Neural progenitor cell (in vitro differentiated cells): ENCODE measurements at regions not wholly inside any gene's neighbourhood (a gene's known extent, or its start where the extent isn't known, plus 50 kb on each side); places are given as distances from the start of the nearest gene placed in this dataset.

ENCODE experiments used
- DNase-seq: peaks from one replicate; pipeline ENCODE4 v3.0.0-alpha.2; 2016; ENCODE audit warnings: low spot score
- H2AFZ ChIP-seq: fragments of 200-600 bp; sonication (generic); replicated peaks from 2 replicates; pipeline ENCODE4 v1.6.1; 2016; ENCODE audit warnings: antibody characterized with exemption
- H3F3A ChIP-seq: fragments of 200-600 bp; sonication (generic); 2 replicates; pipeline ENCODE4 v1.6.1; 2016; ENCODE audit warnings: antibody characterized with exemption, low read depth
- H3K27ac ChIP-seq: fragments of 200-600 bp; sonication (generic); 2 replicates; pipeline ENCODE4 v1.5.1; 2016; ENCODE audit warnings: mild to moderate bottlenecking
- H3K27me3 ChIP-seq: fragments of 200-600 bp; sonication (generic); 2 replicates; pipeline ENCODE4 v1.6.1; 2016; ENCODE audit warnings: mild to moderate bottlenecking, moderate library complexity
- H3K36me3 ChIP-seq: fragments of 200-600 bp; sonication (generic); 2 replicates; pipeline ENCODE4 v1.5.1; 2016
- H3K4me1 ChIP-seq: fragments of 200-600 bp; sonication (generic); 2 replicates; pipeline ENCODE4 v1.6.1; 2016; ENCODE audit warnings: mixed run types
- H3K4me2 ChIP-seq: fragments of 200-600 bp; sonication (generic); 2 replicates; pipeline ENCODE4 v1.6.1; 2016
- H3K4me3 ChIP-seq: fragments of 200-600 bp; sonication (generic); 2 replicates; pipeline ENCODE4 v1.5.1; 2016
- H3K79me2 ChIP-seq: fragments of 200-600 bp; sonication (generic); 2 replicates; pipeline ENCODE4 v1.6.1; 2016; ENCODE audit warnings: low read depth
- H3K9ac ChIP-seq: fragments of 200-600 bp; sonication (generic); 2 replicates; pipeline ENCODE4 v1.6.1; 2016
- H3K9me3 ChIP-seq: fragments of 200-600 bp; sonication (generic); 2 replicates; pipeline ENCODE4 v1.5.1; 2016; ENCODE audit warnings: low read depth
- H4K20me1 ChIP-seq: fragments of 200-600 bp; sonication (generic); 2 replicates; pipeline ENCODE4 v1.6.1; 2016; ENCODE audit warnings: low read depth
- H3K27ac Mint-ChIP-seq: 3 replicates; pipeline ENCODE4 v1.8.0; 2021; ENCODE audit warnings: mixed read lengths
- H3K27me3 Mint-ChIP-seq: 2 replicates; pipeline ENCODE4 v1.8.0; 2022; ENCODE audit warnings: low read depth, mild to moderate bottlenecking, inconsistent platforms, moderate library complexity, mixed read lengths; ENCODE audit not compliant: insufficient read depth
- H3K36me3 Mint-ChIP-seq: 3 replicates; pipeline ENCODE4 v1.8.0; 2021; ENCODE audit warnings: mixed read lengths
- H3K4me1 Mint-ChIP-seq: 3 replicates; pipeline ENCODE4 v1.8.0; 2021; ENCODE audit warnings: mixed read lengths
- H3K4me3 Mint-ChIP-seq: 3 replicates; pipeline ENCODE4 v1.8.0; 2021; ENCODE audit warnings: mild to moderate bottlenecking, moderate library complexity, mixed read lengths
- H3K9me3 Mint-ChIP-seq: 3 replicates; pipeline ENCODE4 v1.8.0; 2020; ENCODE audit warnings: mixed read lengths
- CTCF ChIP-seq: fragments of 200-600 bp; sonication (generic); IDR thresholded peaks from 2 replicates; pipeline ENCODE4 v1.5.1; 2017; ENCODE audit warnings: antibody characterized with exemption, mild to moderate bottlenecking
- EZH2 ChIP-seq: fragments of 200-600 bp; sonication (generic); IDR thresholded peaks from 2 replicates; pipeline ENCODE4 v1.6.1; 2017; ENCODE audit warnings: antibody characterized with exemption, mild to moderate bottlenecking, moderate library complexity
- EZH2phosphoT487 ChIP-seq: fragments of 200-600 bp; sonication (generic); IDR thresholded peaks from 2 replicates; pipeline ENCODE4 v1.6.1; 2017; ENCODE audit warnings: antibody characterized with exemption

- Histone ChIP-seq H3K9ac (no peak overlapping the region), H3K9me3 (no peaks in the 10 kb centered on the region), H4K20me1 (no peaks in the 10 kb centered on the region), H3K27me3 (no peaks in the 10 kb centered on the region), H3K36me3 (no peaks in the 10 kb centered on the region), H3K4me3 (no peak overlapping the region), H3F3A (no peaks in the 10 kb centered on the region), H3K4me1 (peaks cover 5% of the 10 kb centered on the region), H2AFZ (no peak overlapping the region), H3K79me2 (no peaks in the 10 kb centered on the region), H3K27ac (no peak overlapping the region), H3K4me2 (no peak overlapping the region)
- H3K4me3 Mint-ChIP-seq, result no peak overlapping the region
- no peak overlapping the region for H3K27ac Mint-ChIP-seq
- TF ChIP-seq EZH2 (no peak), EZH2phosphoT487 (no peak), CTCF (no peak)
- DNase-seq, result no peak
- H3K4me1 Mint-ChIP-seq, result peaks cover 14% of the 10 kb centered on the region
- H3K27me3 Mint-ChIP-seq, result peaks cover 13% of the 10 kb centered on the region
- no peaks in the 10 kb centered on the region for H3K9me3 Mint-ChIP-seq
- H3K36me3 Mint-ChIP-seq, result no peaks in the 10 kb centered on the region
Observed at GRCh38 chr1:175870217-175870616, 126.8 kb upstream of the TNR start.

DNA sequence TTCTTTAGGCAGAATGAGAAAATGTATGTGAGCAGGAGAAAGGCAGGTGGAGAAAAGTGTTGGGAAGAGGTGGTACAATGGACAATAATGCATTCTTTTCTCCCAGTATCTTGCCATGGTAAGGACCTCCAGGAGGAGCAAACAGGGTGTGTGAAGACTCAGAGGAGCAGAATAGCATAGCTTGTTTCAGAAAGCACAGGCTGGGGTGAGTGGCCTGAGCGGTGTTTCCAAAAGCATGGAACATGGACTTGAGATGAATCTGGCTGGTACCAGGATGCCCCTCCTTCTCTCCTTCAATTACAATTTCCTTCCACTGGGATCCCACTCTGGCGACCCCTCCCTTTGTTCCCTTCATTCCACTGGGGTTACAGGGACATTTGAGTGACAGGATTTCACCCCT, 123.4 kb upstream of the TNR start:
- H3K36me3 ChIP-seq, result no peaks in the 10 kb centered on the region
- no peak overlapping the region for H3K4me3 ChIP-seq
- H3K9ac ChIP-seq, result no peak overlapping the region
- H3K79me2 ChIP-seq, result no peaks in the 10 kb centered on the region
- no peak for TF ChIP-seq CTCF
- no peak for TF ChIP-seq EZH2
- no peak for TF ChIP-seq EZH2phosphoT487
- Mint-ChIP-seq H3K36me3 (no peaks in the 10 kb centered on the region), H3K4me3 (no peak overlapping the region), H3K9me3 (no peaks in the 10 kb centered on the region), H3K27ac (no peak overlapping the region), H3K27me3 (peaks cover 8% of the 10 kb centered on the region), H3K4me1 (peaks cover 25% of the 10 kb centered on the region)
- no peaks in the 10 kb centered on the region for H4K20me1 ChIP-seq
- DNase-seq, result no peak
- H3K9me3 ChIP-seq, result no peaks in the 10 kb centered on the region
- no peaks in the 10 kb centered on the region for H3K27me3 ChIP-seq
- peaks cover 8% of the 10 kb centered on the region for H3K4me1 ChIP-seq
- no peaks in the 10 kb centered on the region for H3F3A ChIP-seq
- no peak overlapping the region for H3K4me2 ChIP-seq
- no peak overlapping the region for H2AFZ ChIP-seq
- H3K27ac ChIP-seq, result no peak overlapping the region

DNA sequence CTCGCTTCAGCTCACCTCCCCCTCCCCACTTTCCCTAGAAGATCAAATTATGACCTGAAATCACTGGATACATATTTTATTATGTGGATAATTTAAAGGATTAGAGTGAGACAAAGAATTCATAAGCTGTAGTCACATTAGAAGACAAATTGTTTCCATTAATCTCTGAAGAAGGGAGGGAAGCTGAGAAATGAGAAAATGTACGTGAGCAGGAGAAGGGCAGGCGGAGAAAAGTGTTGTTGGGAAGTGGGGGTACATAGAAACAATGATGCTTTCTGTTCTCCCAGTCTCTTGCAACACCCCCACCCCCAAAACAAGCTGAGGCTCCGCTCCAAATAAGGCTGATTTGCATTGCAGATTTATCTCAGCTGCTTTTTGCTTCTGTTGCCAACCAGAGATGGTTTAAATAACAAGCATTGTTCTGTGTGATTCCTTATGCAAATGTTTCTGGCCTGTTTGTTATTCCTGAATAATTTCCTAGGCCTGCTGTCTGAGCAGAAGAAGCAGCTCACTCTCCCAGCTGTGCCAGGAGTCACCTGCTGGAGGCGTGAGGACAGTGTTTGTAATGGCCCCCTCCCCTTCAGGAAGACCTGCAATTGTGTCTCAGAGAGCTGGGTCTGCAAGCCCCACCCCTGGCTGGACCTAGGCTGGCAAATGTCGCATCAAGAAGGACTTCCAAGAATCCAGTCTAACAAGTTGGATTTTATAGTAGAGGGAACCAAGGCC, 121.8 kb upstream of the TNR start:
- Histone ChIP-seq H2AFZ (peak overlapping the region; percentile 19), H3K79me2 (no peaks in the 10 kb centered on the region), H3K4me3 (no peak overlapping the region), H3K36me3 (no peaks in the 10 kb centered on the region), H4K20me1 (no peaks in the 10 kb centered on the region), H3K4me1 (peaks cover 8% of the 10 kb centered on the region), H3F3A (no peaks in the 10 kb centered on the region), H3K27ac (no peak overlapping the region), H3K9ac (no peak overlapping the region), H3K27me3 (no peaks in the 10 kb centered on the region), H3K4me2 (no peak overlapping the region), H3K9me3 (no peaks in the 10 kb centered on the region)
- H3K27me3 Mint-ChIP-seq, result peaks cover 8% of the 10 kb centered on the region
- no peak overlapping the region for H3K4me3 Mint-ChIP-seq
- peak; percentile 40 for DNase-seq
- H3K4me1 Mint-ChIP-seq, result peaks cover 25% of the 10 kb centered on the region
- H3K36me3 Mint-ChIP-seq, result no peaks in the 10 kb centered on the region
- H3K9me3 Mint-ChIP-seq, result no peaks in the 10 kb centered on the region
- TF ChIP-seq CTCF, result peak; percentile 25
- no peak for TF ChIP-seq EZH2
- no peak overlapping the region for H3K27ac Mint-ChIP-seq
